Heart right ventricle (tissue), 16 donors: ENCODE measurements at regions not wholly inside any gene's neighbourhood (a gene's known extent, or its start where the extent isn't known, plus 50 kb on each side); places are given as distances from the start of the nearest gene placed in this dataset.

Experiments used
- ATAC-seq, 8 donors: fragments of 200-7000 bp; cut with Tn5 transposase; one replicate each; pipeline ENCODE4 v1.9.1; 2020; ENCODE audit warnings: mild to moderate bottlenecking in 8 of 8, moderate library complexity in 8 of 8, moderate number of reproducible peaks in 1 of 8
- DNase-seq, 2 donors: peaks; one replicate each; pipeline ENCODE4 v3.0.0-alpha.2; 2020
- H3K27ac ChIP-seq, 10 donors: fragments of 200-600 bp; sonication (generic) in 2 of 10; one replicate each; pipeline versions ENCODE4 v1.5.0 to v1.8.0; 2020 to 2022; ENCODE audit warnings: mild to moderate bottlenecking in 3 of 10
- H3K27me3 ChIP-seq, 7 donors: fragments of 200-600 bp; one replicate each; pipeline ENCODE4 v1.8.0; 2021 to 2022; ENCODE audit warnings: mild to moderate bottlenecking in 2 of 7
- H3K36me3 ChIP-seq, 9 donors: fragments of 200-600 bp; sonication (generic) in 1 of 9; one replicate each; pipeline versions ENCODE4 v1.5.0 to v1.8.0; 2020 to 2022; ENCODE audit warnings: mild to moderate bottlenecking in 2 of 9
- H3K4me1 ChIP-seq, 9 donors: fragments of 200-600 bp; sonication (generic) in 1 of 9; one replicate each; pipeline versions ENCODE4 v1.5.0 to v1.8.0; 2020 to 2022; ENCODE audit warnings: mild to moderate bottlenecking in 4 of 9
- H3K4me3 ChIP-seq, 10 donors: fragments of 200-600 bp; sonication (generic) in 2 of 10; one replicate each; pipeline versions ENCODE4 v1.5.0 to v1.8.0; 2020 to 2022; ENCODE audit warnings: mild to moderate bottlenecking in 7 of 10, moderate library complexity in 2 of 10
- H3K9me3 ChIP-seq, 11 donors: fragments of 200-600 bp in 10 of 11; sonication (generic) in 2 of 11; one replicate each; pipeline versions ENCODE4 v1.5.0 to v1.8.0; 2013 to 2022; ENCODE audit warnings: mild to moderate bottlenecking in 2 of 11, control low read depth in 1 of 11, moderate library complexity in 1 of 11
- WGBS, 2 donors: extraction: QIAGEN DNeasy Blood & Tissue Kit; methylation state at CpG; one replicate each; pipeline ENCODE4 v1.1.7; 2013; ENCODE audit warnings: inconsistent platforms in 1 of 2; 5-methylcytosine and 5-hydroxymethylcytosine counted together
- intact Hi-C, 10 donors: fragments of 100-400 bp; cut with DNase I; formaldehyde crosslinking; loops; one replicate each; pipeline versions ENCODE4 v1.11.1 to v1.14.2; 2022
- TF ChIP-seq, protein P1 (sequence below), 9 donors: fragments of 200-600 bp; sonication (generic) in 2 of 9; IDR thresholded peaks; one replicate each; pipeline versions ENCODE4 v1.5.0 to v1.8.0; 2021 to 2022; ENCODE audit warnings: antibody characterized with exemption in 9 of 9, mild to moderate bottlenecking in 5 of 9, moderate library complexity in 1 of 9
- donor health status: Arrhythmogenic right ventricular cardiomyopathy.
- donor health status: ischemic (EF 13 %, LVEDD 7.1; RV severe dilation, severe dysfunction).
- donor health status: healthy with polysubstance abuse.
- donor health status: DM: no; HTN: yes; CAD: no.
- donor health status: DM: no; HTN: no; CAD: no.
- donor health status: ischemic (EF 25% LVEDD 6.9; RV normal size, moderate dysfunction).
- donor health status: ischemic (EF 25% LVEDD 5.7; RV mildly dilated, moderate dysfunction).
- donor health status: healthy.
- donor health status: DM: yes; HTN: yes; CAD: no.
- donor health status: Ischemic cardiomyopathy.
- donor health status: ischemic (EF 35%, LVEDD 5.7; RV mildly dilated, moderate dysfunction).
- donor health status: nonischemic (EF 11% LVEDD 7.7; RV severe dilation, severe dysfunction).
- donor health status: DM: yes; HTN: yes; CAD: no.
- donor health status: PGD.
- donor health status: ischemic (EF 29% LVEDD 5.4; RV normal size, mild dysfunction).
- donor health status: nonischemic (EF 23%, LVEDD 6.1; RV moderate dilation, normal function).

DNA sequence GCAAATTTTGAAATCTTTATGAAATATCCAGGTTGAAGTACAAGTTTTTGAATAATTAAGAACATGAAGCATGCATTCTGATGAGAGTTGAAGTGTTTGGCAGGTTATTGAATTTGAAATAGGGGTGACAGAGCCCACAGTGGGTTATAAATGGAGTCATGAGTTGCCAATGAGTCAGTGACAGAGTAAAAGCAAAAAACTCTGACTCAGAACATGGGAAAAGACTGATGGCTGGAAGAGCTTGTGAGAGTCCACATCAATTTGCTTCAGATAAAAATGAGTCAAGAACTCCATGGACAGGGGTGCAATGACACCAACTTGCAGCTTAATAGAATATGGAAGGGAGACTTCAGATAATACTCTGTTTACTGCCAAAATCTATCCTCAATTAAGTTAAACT is 105.3 kb downstream of the SLC6A15 start:
- Histone ChIP-seq H3K9me3 (no peaks in the 10 kb centered on the region), H3K27me3 (no peaks in the 10 kb centered on the region), H3K4me1 (no peaks in the 10 kb centered on the region), H3K4me3 (no peak overlapping the region), H3K36me3 (no peaks in the 10 kb centered on the region), H3K27ac (no peak overlapping the region)
- DNase-seq, result no peak
- no peak for ATAC-seq
- intact Hi-C loops, result no loop called here
- TF ChIP-seq, protein P1, sequence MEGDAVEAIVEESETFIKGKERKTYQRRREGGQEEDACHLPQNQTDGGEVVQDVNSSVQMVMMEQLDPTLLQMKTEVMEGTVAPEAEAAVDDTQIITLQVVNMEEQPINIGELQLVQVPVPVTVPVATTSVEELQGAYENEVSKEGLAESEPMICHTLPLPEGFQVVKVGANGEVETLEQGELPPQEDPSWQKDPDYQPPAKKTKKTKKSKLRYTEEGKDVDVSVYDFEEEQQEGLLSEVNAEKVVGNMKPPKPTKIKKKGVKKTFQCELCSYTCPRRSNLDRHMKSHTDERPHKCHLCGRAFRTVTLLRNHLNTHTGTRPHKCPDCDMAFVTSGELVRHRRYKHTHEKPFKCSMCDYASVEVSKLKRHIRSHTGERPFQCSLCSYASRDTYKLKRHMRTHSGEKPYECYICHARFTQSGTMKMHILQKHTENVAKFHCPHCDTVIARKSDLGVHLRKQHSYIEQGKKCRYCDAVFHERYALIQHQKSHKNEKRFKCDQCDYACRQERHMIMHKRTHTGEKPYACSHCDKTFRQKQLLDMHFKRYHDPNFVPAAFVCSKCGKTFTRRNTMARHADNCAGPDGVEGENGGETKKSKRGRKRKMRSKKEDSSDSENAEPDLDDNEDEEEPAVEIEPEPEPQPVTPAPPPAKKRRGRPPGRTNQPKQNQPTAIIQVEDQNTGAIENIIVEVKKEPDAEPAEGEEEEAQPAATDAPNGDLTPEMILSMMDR (IDR thresholded peaks at IDR 0.05), result no peak

- Histone ChIP-seq H3K4me1 (no peaks in the 10 kb centered on the region), H3K27ac (no peak overlapping the region), H3K27me3 (no peaks in the 10 kb centered on the region), H3K36me3 (no peaks in the 10 kb centered on the region), H3K4me3 (no peak overlapping the region), H3K9me3 (no peaks in the 10 kb centered on the region)
- no peak for ATAC-seq
- 43 to 44% methylated on average over 2 of the region's 2 CpGs for WGBS, 2 donors
- TF ChIP-seq, protein P1 (IDR thresholded peaks at IDR 0.05), result no peak
- intact Hi-C loops, result no loop called here
- no peak for DNase-seq
Observed at GRCh38 chr12:84805474-84805858, 107.1 kb downstream of the SLC6A15 start.

DNA sequence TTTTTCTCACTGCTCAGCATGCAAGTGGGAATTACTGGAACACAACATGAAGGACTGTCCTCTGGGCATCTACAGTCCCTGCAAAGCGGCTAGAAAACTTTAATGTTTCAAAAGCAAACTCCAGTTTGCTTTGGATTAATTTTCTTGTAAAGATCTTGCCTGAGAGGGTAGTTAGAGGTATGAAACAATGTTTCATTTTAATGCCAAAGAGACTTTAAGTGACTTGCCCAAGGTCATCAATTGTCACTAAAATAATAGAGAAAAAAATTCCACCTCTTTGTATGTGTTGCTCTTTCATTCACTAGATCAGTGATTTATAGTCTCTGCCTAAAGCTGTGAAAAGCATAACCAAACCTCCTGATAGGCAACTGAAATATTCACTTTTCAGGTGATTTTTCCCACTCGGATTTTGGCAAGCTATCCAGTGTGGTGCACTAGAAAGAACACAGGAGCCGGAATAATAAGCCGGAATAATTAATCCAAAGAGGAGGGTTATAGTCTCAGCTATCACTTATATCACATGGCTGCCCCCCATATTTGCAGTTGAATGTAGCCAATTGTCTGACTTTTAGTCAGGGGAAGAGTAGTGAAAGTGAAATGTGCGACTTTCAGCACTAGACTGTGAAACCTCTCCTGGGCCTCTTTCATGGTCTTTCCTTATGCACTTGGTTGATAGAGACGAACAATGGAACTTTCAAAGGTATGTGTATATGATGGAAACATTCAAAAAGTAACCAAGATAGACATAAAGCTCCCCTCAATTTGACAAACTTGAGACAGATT is 107.7 kb downstream of the SLC6A15 start:
- no peaks in the 10 kb centered on the region for H3K9me3 ChIP-seq
- no peaks in the 10 kb centered on the region for H3K4me1 ChIP-seq
- no peaks in the 10 kb centered on the region for H3K36me3 ChIP-seq
- no peak overlapping the region for H3K27ac ChIP-seq
- H3K27me3 ChIP-seq, result no peaks in the 10 kb centered on the region
- DNase-seq (no peak), ATAC-seq (no peak)
- H3K4me3 ChIP-seq, result no peak overlapping the region
- intact Hi-C loops, result no loop called here
- WGBS, 2 donors, result 78 to 81% methylated on average over 6 of the region's 6 CpGs
- TF ChIP-seq, protein P1 (IDR thresholded peaks at IDR 0.05), result no peak

DNA sequence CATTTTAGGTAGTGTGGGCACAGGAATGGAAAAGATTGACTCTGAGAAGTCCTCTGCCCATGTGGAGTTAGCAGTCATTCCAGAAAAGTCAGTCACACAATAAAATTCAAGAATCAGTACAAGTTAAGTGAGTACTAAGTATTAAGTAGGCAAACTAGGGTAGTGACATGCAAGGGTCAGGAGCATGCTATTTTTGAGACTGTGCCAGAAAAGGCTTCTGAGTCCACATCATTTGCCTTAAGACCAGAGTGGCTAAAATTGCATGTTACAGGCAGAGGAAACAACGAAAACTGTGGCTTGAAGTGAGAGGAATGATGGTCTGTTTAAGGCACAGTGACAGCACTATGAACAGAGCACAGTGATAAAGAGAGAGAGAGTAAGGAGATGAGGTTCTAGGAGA is 108.9 kb downstream of the SLC6A15 start:
- DNase-seq, result no peak
- intact Hi-C loops, result no loop called here
- no peaks in the 10 kb centered on the region for H3K36me3 ChIP-seq
- no peak overlapping the region for H3K27ac ChIP-seq
- ATAC-seq, result no peak
- whole genome bisulfite sequencing, 2 donors, result 32 to 33% methylated on average over 1 of the region's 1 CpG
- H3K9me3 ChIP-seq, result no peaks in the 10 kb centered on the region
- TF ChIP-seq, protein P1 (IDR thresholded peaks at IDR 0.05), result no peak
- no peaks in the 10 kb centered on the region for H3K27me3 ChIP-seq
- H3K4me1 ChIP-seq, result no peaks in the 10 kb centered on the region
- no peak overlapping the region for H3K4me3 ChIP-seq
